SK-N-DZ (cell line): ENCODE measurements at regions not wholly inside any gene's neighbourhood (a gene's known extent, or its start where the extent isn't known, plus 50 kb on each side); places are given as distances from the start of the nearest gene placed in this dataset.
"Not testable (repeated sequence)": the region's sequence is repeated elsewhere in the genome, so short reads cannot be mapped to it uniquely, and the experiment has no call there.

Source experiments
- DNase-seq: peaks from one replicate; pipeline ENCODE4 v3.0.0-alpha.2; 2015; ENCODE audit warnings: low spot score

- no peak for DNase-seq
These were observed 125.0 kb downstream of the URI1 start for GRCh38 chr19:30066781-30067759.

- not testable (repeated sequence) for DNase-seq
These were observed 126.0 kb downstream of the URI1 start for GRCh38 chr19:30067956-30068506.

- no peak for DNase-seq
These were observed 126.7 kb downstream of the URI1 start for GRCh38 chr19:30068528-30069395.

- no peak for DNase-seq
These were observed 127.6 kb downstream of the URI1 start for GRCh38 chr19:30069535-30070197.

- no peak for DNase-seq
These were observed 128.3 kb downstream of the URI1 start for GRCh38 chr19:30070198-30070967.

GRCh38 chr19:30070968-30071632 lies 129.1 kb downstream of the URI1 start:
- DNase-seq, result no peak

- no peak for DNase-seq
These were observed 129.8 kb downstream of the URI1 start for GRCh38 chr19:30071871-30072270.

GRCh38 chr19:30073152-30074000 lies 131.3 kb downstream of the URI1 start:
- DNase-seq, result no peak

GRCh38 chr19:30074096-30074495 lies 132.1 kb downstream of the URI1 start:
- no peak for DNase-seq

GRCh38 chr19:30074741-30075715 lies 133.0 kb downstream of the URI1 start:
- DNase-seq, result no peak

- DNase-seq, result no peak
These were observed 134.1 kb downstream of the URI1 start for GRCh38 chr19:30076101-30076551.

GRCh38 chr19:30076751-30077670 lies 135.0 kb downstream of the URI1 start:
- DNase-seq, result no peak

GRCh38 chr19:30077851-30078355 lies 135.9 kb downstream of the URI1 start:
- DNase-seq, result no peak

GRCh38 chr19:30078381-30078910 lies 136.4 kb downstream of the URI1 start:
- DNase-seq, result no peak

GRCh38 chr19:30079200-30079599 lies 137.2 kb downstream of the URI1 start:
- DNase-seq, result no peak

- no peak for DNase-seq
These were observed 140.1 kb downstream of the URI1 start for GRCh38 chr19:30082168-30082567.
